T-helper 1 cell (primary cell): ENCODE measurements at regions not wholly inside any gene's neighbourhood (a gene's known extent, or its start where the extent isn't known, plus 50 kb on each side); places are given as distances from the start of the nearest gene placed in this dataset.
A peak's percentile ranks its signal among the peaks of the same experiment; 100 is the strongest.

Experiments
- DNase-seq, 5 donors: peaks; one replicate each; pipeline ENCODE4 v3.0.0-alpha.2; 2012 to 2020

DNA sequence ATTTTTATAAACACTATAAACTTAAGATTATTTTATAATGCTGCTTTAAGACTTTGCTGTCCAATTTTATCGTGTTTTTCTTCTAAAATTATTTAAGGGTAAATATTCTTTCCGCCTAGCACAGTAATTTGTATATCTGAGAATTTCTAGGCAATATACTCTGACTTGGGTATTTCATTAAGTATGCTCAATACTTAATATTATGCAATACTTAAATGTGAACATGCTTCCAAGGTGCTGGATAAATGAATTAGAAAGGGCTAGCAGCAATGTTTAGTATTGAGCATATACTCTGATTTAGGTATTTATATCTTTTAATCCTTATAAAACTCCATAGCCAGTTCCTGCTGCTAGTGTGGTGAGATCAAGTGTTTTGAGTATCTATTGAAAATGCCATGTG is 60.3 kb upstream of the ANO3 start:
- no peak for DNase-seq

- peak in 2 of 5 donors; percentile 8 to 35 for DNase-seq
Measured at GRCh38 chr11:26276798-26277424, 55.0 kb upstream of the ANO3 start.

DNA sequence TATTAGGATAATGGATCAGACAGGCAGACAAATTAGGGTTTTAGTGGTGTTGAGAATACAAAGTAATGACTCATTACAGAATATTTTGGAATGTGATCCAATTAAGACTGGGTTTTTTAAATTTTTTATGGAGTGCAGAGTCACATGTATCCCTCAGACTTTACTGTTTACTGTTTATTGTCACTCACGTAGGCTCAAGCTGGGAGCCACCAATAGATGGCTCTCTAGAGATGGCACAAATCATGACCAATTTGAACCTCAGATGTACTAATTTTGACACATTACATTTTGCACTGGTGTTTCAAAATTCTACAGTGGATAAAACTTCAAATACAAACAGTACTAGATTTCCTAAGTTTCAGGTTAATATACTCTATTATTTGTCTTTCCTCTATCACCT is 53.6 kb upstream of the ANO3 start:
- DNase-seq, result no peak
